GM23338 (cell line): ENCODE measurements at regions not wholly inside any gene's neighbourhood (a gene's known extent, or its start where the extent isn't known, plus 50 kb on each side); places are given as distances from the start of the nearest gene placed in this dataset.

Experiments
- ATAC-seq: fragments of 200-7000 bp; cut with Tn5 transposase; 3 replicates; pipeline ENCODE4 v1.9.1; 2020
- DNase-seq: peaks from one replicate; pipeline ENCODE4 v3.0.0-alpha.2; 2015; ENCODE audit warnings: low spot score
- H2AFZ ChIP-seq: fragments of 200-600 bp; sonication (generic); 2 replicates; pipeline ENCODE4 v1.8.0; 2016; ENCODE audit warnings: antibody characterized with exemption, mild to moderate bottlenecking, moderate library complexity
- H3F3A ChIP-seq: fragments of 200-600 bp; sonication (generic); replicated peaks from 2 replicates; pipeline ENCODE4 v1.8.0; 2017; ENCODE audit warnings: antibody characterized with exemption, mixed run types, low read depth
- H3K27ac ChIP-seq: fragments of 200-600 bp; sonication (generic); 2 replicates; pipeline ENCODE4 v1.6.1; 2016; ENCODE audit warnings: low read depth
- H3K27me3 ChIP-seq: fragments of 200-600 bp; sonication (generic); 2 replicates; pipeline ENCODE4 v1.8.0; 2016; ENCODE audit warnings: mild to moderate bottlenecking, mixed run types, moderate library complexity; ENCODE audit not compliant: insufficient read depth
- H3K36me3 ChIP-seq: fragments of 200-600 bp; sonication (generic); 2 replicates; pipeline ENCODE4 v1.8.0; 2016; ENCODE audit warnings: mild to moderate bottlenecking; ENCODE audit not compliant: insufficient read depth
- H3K4me1 ChIP-seq: fragments of 200-600 bp; sonication (generic); 2 replicates; pipeline ENCODE4 v1.8.0; 2016; ENCODE audit warnings: mild to moderate bottlenecking, moderate library complexity; ENCODE audit not compliant: insufficient read depth
- H3K4me2 ChIP-seq: fragments of 200-600 bp; sonication (generic); 2 replicates; pipeline ENCODE4 v1.7.1; 2017; ENCODE audit warnings: mixed run types
- H3K4me3 ChIP-seq: fragments of 200-600 bp; sonication (generic); 2 replicates; pipeline ENCODE4 v1.6.1; 2016; ENCODE audit warnings: mixed run types
- H3K79me2 ChIP-seq: fragments of 200-600 bp; sonication (generic); replicated peaks from 2 replicates; pipeline ENCODE4 v1.8.0; 2017; ENCODE audit warnings: mild to moderate bottlenecking; ENCODE audit not compliant: insufficient read depth
- H3K9me2 ChIP-seq: fragments of 200-600 bp; sonication (generic); 2 replicates; pipeline ENCODE4 v1.8.0; 2017; ENCODE audit not compliant: insufficient read depth
- H4K20me1 ChIP-seq: fragments of 200-600 bp; sonication (generic); replicated peaks from 2 replicates; pipeline ENCODE4 v1.8.0; 2017; ENCODE audit warnings: mild to moderate bottlenecking; ENCODE audit not compliant: insufficient read depth
- H3K27ac Mint-ChIP-seq: 2 replicates; pipeline ENCODE4 v1.8.0; 2020; ENCODE audit warnings: inconsistent platforms, mild to moderate bottlenecking, moderate library complexity, mixed read lengths
- H3K27me3 Mint-ChIP-seq: 3 replicates; pipeline ENCODE4 v1.8.0; 2022; ENCODE audit warnings: low read depth, mild to moderate bottlenecking, moderate library complexity, mixed read lengths, inconsistent platforms; ENCODE audit not compliant: insufficient read depth, poor library complexity
- H3K36me3 Mint-ChIP-seq: 3 replicates; pipeline ENCODE4 v1.8.0; 2021; ENCODE audit warnings: low read depth, mild to moderate bottlenecking, inconsistent platforms, moderate library complexity, mixed read lengths
- H3K4me1 Mint-ChIP-seq: 3 replicates; pipeline ENCODE4 v1.8.0; 2020; ENCODE audit warnings: mild to moderate bottlenecking, inconsistent platforms, mixed read lengths
- H3K4me3 Mint-ChIP-seq: 3 replicates; pipeline ENCODE4 v1.8.0; 2021; ENCODE audit warnings: moderate library complexity, mild to moderate bottlenecking, inconsistent platforms, mixed read lengths
- H3K9me3 Mint-ChIP-seq: 3 replicates; pipeline ENCODE4 v1.8.0; 2020; ENCODE audit warnings: moderate library complexity, mild to moderate bottlenecking, inconsistent platforms, mixed read lengths
- ETS1 ChIP-seq: IDR thresholded peaks from 2 replicates; pipeline ENCODE4 v1.6.1; 2016; ENCODE audit warnings: antibody characterized with exemption
- EZH2 ChIP-seq: fragments of 200-600 bp; sonication (generic); IDR thresholded peaks from one replicate; pipeline ENCODE4 v1.8.0; 2017; ENCODE audit warnings: antibody characterized with exemption, mild to moderate bottlenecking, low read depth; ENCODE audit not compliant: unreplicated experiment
- EZH2phosphoT487 ChIP-seq: fragments of 200-600 bp; sonication (generic); IDR thresholded peaks from one replicate; pipeline ENCODE4 v1.8.1; 2018; ENCODE audit warnings: antibody characterized with exemption; ENCODE audit not compliant: unreplicated experiment
- JUNB ChIP-seq: IDR thresholded peaks from one replicate; pipeline ENCODE4 v1.6.1; 2016; ENCODE audit warnings: antibody characterized with exemption; ENCODE audit not compliant: unreplicated experiment
- NANOG ChIP-seq: IDR thresholded peaks from 2 replicates; pipeline ENCODE4 v1.6.1; 2016; ENCODE audit warnings: antibody characterized with exemption, borderline replicate concordance
- POLR2AphosphoS5 ChIP-seq: IDR thresholded peaks from 2 replicates; pipeline ENCODE4 v1.6.1; 2016; ENCODE audit warnings: antibody characterized with exemption, low read depth
- REST ChIP-seq: IDR thresholded peaks from one replicate; pipeline ENCODE4 v1.6.1; 2018; ENCODE audit warnings: antibody characterized with exemption; ENCODE audit not compliant: unreplicated experiment
- STAT1 ChIP-seq: IDR thresholded peaks from one replicate; pipeline ENCODE4 v1.6.1; 2016; ENCODE audit warnings: antibody characterized with exemption; ENCODE audit not compliant: unreplicated experiment
- ZNF114 ChIP-seq: fragments of 250-450 bp; sonication (Bioruptor Pico); IDR thresholded peaks from 2 replicates; pipeline ENCODE4 v1.5.0; 2020; ENCODE audit warnings: mild to moderate bottlenecking, moderate library complexity
- ZNF331 ChIP-seq: fragments of 250-450 bp; sonication (Bioruptor Pico); IDR thresholded peaks from 2 replicates; pipeline ENCODE4 v1.5.0; 2020; ENCODE audit warnings: low read depth, mild to moderate bottlenecking, moderate library complexity
- TF ChIP-seq, protein P1 (sequence below), 2 experiments: fragments of 200-600 bp in 1 of 2; sonication (generic) in 1 of 2; conservative IDR thresholded peaks; 2 replicates each; pipeline versions ENCODE4 v1.5.1 to v1.6.1; 2016 to 2017; ENCODE audit warnings: antibody characterized with exemption in 2 of 2, low read depth in 2 of 2, mild to moderate bottlenecking in 2 of 2, moderate library complexity in 1 of 2
- TF ChIP-seq, protein P2 (sequence below): fragments of 250-450 bp; sonication (Bioruptor Pico); IDR thresholded peaks from 2 replicates; pipeline ENCODE4 v1.5.0; 2020; ENCODE audit warnings: mild to moderate bottlenecking, moderate library complexity

GRCh38 chr20:60764328-60764727, 487.7 kb upstream of the CDH4 start (continued):
- no peak for TF ChIP-seq EZH2phosphoT487
- no peak for TF ChIP-seq NANOG
- TF ChIP-seq ETS1, result no peak
- no peak for TF ChIP-seq ZNF114 (CRISPR knock-in tag)
- no peak for TF ChIP-seq JUNB
- no peak for TF ChIP-seq STAT1

DNA sequence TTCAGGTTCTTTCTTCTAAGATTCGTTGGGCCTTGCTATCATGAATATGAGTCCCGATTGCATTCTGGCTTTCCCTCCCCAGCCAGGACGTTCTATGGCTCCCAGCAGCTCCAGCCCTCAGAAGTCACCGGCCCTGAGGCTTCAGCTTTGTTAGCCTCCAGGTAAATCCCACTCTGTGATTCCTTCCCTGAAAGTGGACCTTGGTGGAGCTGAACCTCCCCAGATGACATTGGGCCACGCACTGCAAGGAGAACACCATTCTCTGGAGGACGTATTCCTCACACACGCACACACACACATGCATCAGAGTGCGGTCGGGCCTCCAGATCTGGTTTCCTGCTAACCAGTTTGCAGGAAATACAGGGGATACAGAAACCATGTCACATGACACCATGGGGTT, 487.3 kb upstream of the CDH4 start:
- ATAC-seq (no peak), DNase-seq (no peak)
- H3K79me2 ChIP-seq, result no peaks in the 10 kb centered on the region
- H3K27me3 ChIP-seq, result no peaks in the 10 kb centered on the region
- H3F3A ChIP-seq, result no peaks in the 10 kb centered on the region
- H3K4me3 Mint-ChIP-seq, result no peak overlapping the region
- H4K20me1 ChIP-seq, result no peaks in the 10 kb centered on the region
- no peaks in the 10 kb centered on the region for H3K9me2 ChIP-seq
- no peak overlapping the region for H2AFZ ChIP-seq
- peaks cover 3% of the 10 kb centered on the region; the same call in 1 of the 3 replicates for H3K4me1 Mint-ChIP-seq
- H3K27ac ChIP-seq, result no peak overlapping the region
- no peak overlapping the region for H3K4me3 ChIP-seq
- no peaks in the 10 kb centered on the region; the same call in 1 of the 2 replicates for H3K36me3 ChIP-seq
- peaks cover 7% of the 10 kb centered on the region for H3K27me3 Mint-ChIP-seq
- H3K4me1 ChIP-seq, result no peaks in the 10 kb centered on the region
- no peaks in the 10 kb centered on the region for H3K9me3 Mint-ChIP-seq
- H3K4me2 ChIP-seq, result no peak overlapping the region
- H3K27ac Mint-ChIP-seq, result no peak overlapping the region
- no peaks in the 10 kb centered on the region for H3K36me3 Mint-ChIP-seq
- TF ChIP-seq POLR2AphosphoS5 (no peak), REST (no peak), ETS1 (no peak), EZH2phosphoT487 (no peak), ZNF331 (CRISPR knock-in tag) (no peak), EZH2 (no peak), NANOG (no peak), STAT1 (no peak)
- TF ChIP-seq, protein P1, sequence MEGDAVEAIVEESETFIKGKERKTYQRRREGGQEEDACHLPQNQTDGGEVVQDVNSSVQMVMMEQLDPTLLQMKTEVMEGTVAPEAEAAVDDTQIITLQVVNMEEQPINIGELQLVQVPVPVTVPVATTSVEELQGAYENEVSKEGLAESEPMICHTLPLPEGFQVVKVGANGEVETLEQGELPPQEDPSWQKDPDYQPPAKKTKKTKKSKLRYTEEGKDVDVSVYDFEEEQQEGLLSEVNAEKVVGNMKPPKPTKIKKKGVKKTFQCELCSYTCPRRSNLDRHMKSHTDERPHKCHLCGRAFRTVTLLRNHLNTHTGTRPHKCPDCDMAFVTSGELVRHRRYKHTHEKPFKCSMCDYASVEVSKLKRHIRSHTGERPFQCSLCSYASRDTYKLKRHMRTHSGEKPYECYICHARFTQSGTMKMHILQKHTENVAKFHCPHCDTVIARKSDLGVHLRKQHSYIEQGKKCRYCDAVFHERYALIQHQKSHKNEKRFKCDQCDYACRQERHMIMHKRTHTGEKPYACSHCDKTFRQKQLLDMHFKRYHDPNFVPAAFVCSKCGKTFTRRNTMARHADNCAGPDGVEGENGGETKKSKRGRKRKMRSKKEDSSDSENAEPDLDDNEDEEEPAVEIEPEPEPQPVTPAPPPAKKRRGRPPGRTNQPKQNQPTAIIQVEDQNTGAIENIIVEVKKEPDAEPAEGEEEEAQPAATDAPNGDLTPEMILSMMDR (conservative IDR thresholded peaks at IDR 0.05; ENCODE audit: low read depth in 2 of 2), result no peak
- TF ChIP-seq, protein P2, sequence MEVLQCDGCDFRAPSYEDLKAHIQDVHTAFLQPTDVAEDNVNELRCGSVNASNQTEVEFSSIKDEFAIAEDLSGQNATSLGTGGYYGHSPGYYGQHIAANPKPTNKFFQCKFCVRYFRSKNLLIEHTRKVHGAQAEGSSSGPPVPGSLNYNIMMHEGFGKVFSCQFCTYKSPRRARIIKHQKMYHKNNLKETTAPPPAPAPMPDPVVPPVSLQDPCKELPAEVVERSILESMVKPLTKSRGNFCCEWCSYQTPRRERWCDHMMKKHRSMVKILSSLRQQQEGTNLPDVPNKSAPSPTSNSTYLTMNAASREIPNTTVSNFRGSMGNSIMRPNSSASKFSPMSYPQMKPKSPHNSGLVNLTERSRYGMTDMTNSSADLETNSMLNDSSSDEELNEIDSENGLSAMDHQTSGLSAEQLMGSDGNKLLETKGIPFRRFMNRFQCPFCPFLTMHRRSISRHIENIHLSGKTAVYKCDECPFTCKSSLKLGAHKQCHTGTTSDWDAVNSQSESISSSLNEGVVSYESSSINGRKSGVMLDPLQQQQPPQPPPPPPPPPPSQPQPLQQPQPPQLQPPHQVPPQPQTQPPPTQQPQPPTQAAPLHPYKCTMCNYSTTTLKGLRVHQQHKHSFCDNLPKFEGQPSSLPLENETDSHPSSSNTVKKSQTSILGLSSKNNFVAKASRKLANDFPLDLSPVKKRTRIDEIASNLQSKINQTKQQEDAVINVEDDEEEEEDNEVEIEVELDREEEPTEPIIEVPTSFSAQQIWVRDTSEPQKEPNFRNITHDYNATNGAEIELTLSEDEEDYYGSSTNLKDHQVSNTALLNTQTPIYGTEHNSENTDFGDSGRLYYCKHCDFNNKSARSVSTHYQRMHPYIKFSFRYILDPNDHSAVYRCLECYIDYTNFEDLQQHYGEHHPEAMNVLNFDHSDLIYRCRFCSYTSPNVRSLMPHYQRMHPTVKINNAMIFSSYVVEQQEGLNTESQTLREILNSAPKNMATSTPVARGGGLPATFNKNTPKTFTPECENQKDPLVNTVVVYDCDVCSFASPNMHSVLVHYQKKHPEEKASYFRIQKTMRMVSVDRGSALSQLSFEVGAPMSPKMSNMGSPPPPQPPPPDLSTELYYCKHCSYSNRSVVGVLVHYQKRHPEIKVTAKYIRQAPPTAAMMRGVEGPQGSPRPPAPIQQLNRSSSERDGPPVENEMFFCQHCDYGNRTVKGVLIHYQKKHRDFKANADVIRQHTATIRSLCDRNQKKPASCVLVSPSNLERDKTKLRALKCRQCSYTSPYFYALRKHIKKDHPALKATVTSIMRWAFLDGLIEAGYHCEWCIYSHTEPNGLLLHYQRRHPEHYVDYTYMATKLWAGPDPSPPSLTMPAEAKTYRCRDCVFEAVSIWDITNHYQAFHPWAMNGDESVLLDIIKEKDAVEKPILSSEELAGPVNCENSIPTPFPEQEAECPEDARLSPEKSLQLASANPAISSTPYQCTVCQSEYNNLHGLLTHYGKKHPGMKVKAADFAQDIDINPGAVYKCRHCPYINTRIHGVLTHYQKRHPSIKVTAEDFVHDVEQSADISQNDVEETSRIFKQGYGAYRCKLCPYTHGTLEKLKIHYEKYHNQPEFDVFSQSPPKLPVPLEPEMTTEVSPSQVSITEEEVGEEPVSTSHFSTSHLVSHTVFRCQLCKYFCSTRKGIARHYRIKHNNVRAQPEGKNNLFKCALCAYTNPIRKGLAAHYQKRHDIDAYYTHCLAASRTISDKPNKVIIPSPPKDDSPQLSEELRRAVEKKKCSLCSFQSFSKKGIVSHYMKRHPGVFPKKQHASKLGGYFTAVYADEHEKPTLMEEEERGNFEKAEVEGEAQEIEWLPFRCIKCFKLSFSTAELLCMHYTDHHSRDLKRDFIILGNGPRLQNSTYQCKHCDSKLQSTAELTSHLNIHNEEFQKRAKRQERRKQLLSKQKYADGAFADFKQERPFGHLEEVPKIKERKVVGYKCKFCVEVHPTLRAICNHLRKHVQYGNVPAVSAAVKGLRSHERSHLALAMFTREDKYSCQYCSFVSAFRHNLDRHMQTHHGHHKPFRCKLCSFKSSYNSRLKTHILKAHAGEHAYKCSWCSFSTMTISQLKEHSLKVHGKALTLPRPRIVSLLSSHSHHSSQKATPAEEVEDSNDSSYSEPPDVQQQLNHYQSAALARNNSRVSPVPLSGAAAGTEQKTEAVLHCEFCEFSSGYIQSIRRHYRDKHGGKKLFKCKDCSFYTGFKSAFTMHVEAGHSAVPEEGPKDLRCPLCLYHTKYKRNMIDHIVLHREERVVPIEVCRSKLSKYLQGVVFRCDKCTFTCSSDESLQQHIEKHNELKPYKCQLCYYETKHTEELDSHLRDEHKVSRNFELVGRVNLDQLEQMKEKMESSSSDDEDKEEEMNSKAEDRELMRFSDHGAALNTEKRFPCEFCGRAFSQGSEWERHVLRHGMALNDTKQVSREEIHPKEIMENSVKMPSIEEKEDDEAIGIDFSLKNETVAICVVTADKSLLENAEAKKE (CRISPR knock-in tag), result no peak
